IPS-20b (cell line): ENCODE measurements at regions not wholly inside any gene's neighbourhood (a gene's known extent, or its start where the extent isn't known, plus 50 kb on each side); places are given as distances from the start of the nearest gene placed in this dataset.

ENCODE experiments used
- H3K27ac ChIP-seq: one replicate; pipeline ENCODE4 v1.5.1; 2013; ENCODE audit warnings: low read length
- H3K27me3 ChIP-seq: 2 replicates; pipeline ENCODE4 v1.6.1; 2013; ENCODE audit warnings: mild to moderate bottlenecking, low read length, inconsistent platforms; ENCODE audit not compliant: insufficient read depth
- H3K36me3 ChIP-seq: 2 replicates; pipeline ENCODE4 v1.6.1; 2013; ENCODE audit warnings: low read depth, mild to moderate bottlenecking, inconsistent platforms, low read length, moderate library complexity; ENCODE audit not compliant: insufficient read depth
- H3K4me1 ChIP-seq: 2 replicates; pipeline ENCODE4 v1.6.1; 2013; ENCODE audit warnings: mild to moderate bottlenecking, control low read depth, inconsistent platforms, low read length, moderate library complexity; ENCODE audit not compliant: insufficient read depth
- H3K4me3 ChIP-seq: 2 replicates; pipeline ENCODE4 v1.5.1; 2013; ENCODE audit warnings: mild to moderate bottlenecking, low read length, inconsistent platforms
- H3K9ac ChIP-seq: 2 replicates; pipeline ENCODE4 v1.6.1; 2013; ENCODE audit warnings: low read depth, mild to moderate bottlenecking, inconsistent platforms, low read length, moderate library complexity
- H3K9me3 ChIP-seq: 2 replicates; pipeline ENCODE4 v1.6.1; 2013; ENCODE audit warnings: mild to moderate bottlenecking, low read depth, low read length, inconsistent platforms; ENCODE audit not compliant: insufficient read depth

DNA sequence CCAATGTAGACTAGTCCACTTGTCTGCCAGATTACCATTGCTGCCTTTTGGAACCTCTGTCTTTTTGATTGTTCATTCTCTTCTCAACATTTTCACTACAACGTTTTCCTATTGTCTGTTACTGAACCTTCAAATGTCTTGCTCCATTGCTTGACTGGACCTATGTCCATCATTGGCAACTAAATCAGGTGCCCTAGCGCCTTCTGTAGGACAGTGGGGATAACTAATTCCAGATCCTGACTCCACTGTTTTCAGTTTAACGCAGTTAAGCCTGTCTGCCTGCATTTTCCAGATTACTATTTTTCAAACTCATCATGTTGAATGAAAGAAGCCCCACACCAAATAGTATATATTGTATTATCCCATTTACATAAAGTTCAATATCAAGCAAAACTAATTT is 433.6 kb downstream of the RNF144B start:
- Histone ChIP-seq H3K27me3 (no peaks in the 10 kb centered on the region), H3K4me3 (no peak overlapping the region), H3K4me1 (no peaks in the 10 kb centered on the region), H3K27ac (no peak overlapping the region), H3K36me3 (no peaks in the 10 kb centered on the region), H3K9me3 (peaks cover 16% of the 10 kb centered on the region; the same call in 1 of the 2 replicates), H3K9ac (no peak overlapping the region)

GRCh38 chr6:18823782-18824386 is 436.7 kb downstream of the RNF144B start:
- Histone ChIP-seq H3K4me3 (no peak overlapping the region), H3K9me3 (peaks cover 16% of the 10 kb centered on the region; the same call in 1 of the 2 replicates), H3K27ac (no peak overlapping the region), H3K36me3 (no peaks in the 10 kb centered on the region), H3K4me1 (no peaks in the 10 kb centered on the region; the same call in 1 of the 2 replicates), H3K27me3 (no peaks in the 10 kb centered on the region), H3K9ac (no peak overlapping the region)

GRCh38 chr6:18829272-18829870 is 442.2 kb downstream of the RNF144B start:
- Histone ChIP-seq H3K27me3 (no peaks in the 10 kb centered on the region), H3K9me3 (peaks cover 3% of the 10 kb centered on the region; the same call in 1 of the 2 replicates), H3K4me1 (no peaks in the 10 kb centered on the region; the same call in 1 of the 2 replicates), H3K4me3 (no peak overlapping the region), H3K36me3 (no peaks in the 10 kb centered on the region), H3K9ac (no peak overlapping the region), H3K27ac (no peak overlapping the region)

DNA sequence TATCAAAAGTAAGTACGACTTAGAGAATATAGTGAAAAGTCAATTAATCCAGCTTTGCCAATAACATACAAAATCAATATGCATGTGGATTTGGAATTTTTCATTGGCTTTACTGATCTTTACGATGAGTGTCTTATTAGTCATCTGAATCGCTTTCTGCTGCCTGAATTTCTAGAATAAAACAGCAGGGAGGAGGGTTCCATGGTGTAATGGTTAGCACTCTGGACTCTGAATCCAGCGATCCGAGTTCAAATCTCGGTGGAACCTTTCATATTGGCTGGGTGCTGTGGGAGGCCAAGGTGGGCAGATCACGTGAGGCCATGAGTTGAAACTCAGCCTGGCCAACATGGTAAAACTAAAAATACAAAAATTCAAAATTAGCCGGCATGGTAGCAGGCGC is 448.8 kb downstream of the RNF144B start:
- Histone ChIP-seq H3K9me3 (no peaks in the 10 kb centered on the region; the same call in 1 of the 2 replicates), H3K27me3 (no peaks in the 10 kb centered on the region), H3K36me3 (no peaks in the 10 kb centered on the region), H3K27ac (no peak overlapping the region), H3K4me3 (no peak overlapping the region), H3K9ac (no peak overlapping the region), H3K4me1 (no peaks in the 10 kb centered on the region)

GRCh38 chr6:18837013-18837412 is 449.9 kb downstream of the RNF144B start:
- H3K4me3 ChIP-seq: no peak overlapping the region
- no peak overlapping the region for H3K27ac ChIP-seq
- H3K36me3 ChIP-seq: no peaks in the 10 kb centered on the region
- H3K27me3 ChIP-seq: no peaks in the 10 kb centered on the region
- no peak overlapping the region for H3K9ac ChIP-seq
- H3K9me3 ChIP-seq: no peaks in the 10 kb centered on the region
- H3K4me1 ChIP-seq: no peaks in the 10 kb centered on the region

- Histone ChIP-seq H3K4me1 (no peaks in the 10 kb centered on the region), H3K9ac (no peak overlapping the region), H3K9me3 (no peaks in the 10 kb centered on the region), H3K36me3 (no peaks in the 10 kb centered on the region), H3K4me3 (no peak overlapping the region), H3K27ac (no peak overlapping the region), H3K27me3 (no peaks in the 10 kb centered on the region)
Measured at GRCh38 chr6:18842534-18842933, 455.4 kb downstream of the RNF144B start.

- Histone ChIP-seq H3K36me3 (no peaks in the 10 kb centered on the region), H3K4me3 (no peak overlapping the region), H3K9ac (no peak overlapping the region), H3K4me1 (no peaks in the 10 kb centered on the region), H3K9me3 (no peaks in the 10 kb centered on the region), H3K27me3 (no peaks in the 10 kb centered on the region), H3K27ac (no peak overlapping the region)
Measured at GRCh38 chr6:18845896-18846295, 458.7 kb downstream of the RNF144B start.

DNA sequence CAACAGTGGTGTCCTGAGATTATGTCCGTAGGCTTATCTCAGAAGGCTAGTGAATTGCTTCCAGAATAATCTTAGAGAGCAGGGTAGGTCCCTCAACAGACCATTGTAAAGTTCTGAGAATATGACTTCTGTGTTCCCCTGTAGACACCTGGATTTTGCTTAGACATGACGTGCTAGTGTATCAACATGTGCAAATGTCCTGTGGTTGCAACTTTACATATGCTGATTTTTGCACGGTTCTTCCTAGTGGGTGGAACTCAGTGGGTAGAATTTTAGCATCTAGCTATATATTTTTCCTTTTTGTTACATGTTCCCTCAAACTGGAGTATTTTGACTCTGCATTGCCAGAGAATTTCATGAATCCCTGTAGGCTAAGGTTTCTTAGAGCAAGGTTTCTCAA is 459.2 kb downstream of the RNF144B start:
- no peaks in the 10 kb centered on the region for H3K27me3 ChIP-seq
- H3K4me3 ChIP-seq: no peak overlapping the region
- H3K27ac ChIP-seq: no peak overlapping the region
- H3K9me3 ChIP-seq: no peaks in the 10 kb centered on the region
- H3K9ac ChIP-seq: no peak overlapping the region
- H3K36me3 ChIP-seq: no peaks in the 10 kb centered on the region
- no peaks in the 10 kb centered on the region for H3K4me1 ChIP-seq

DNA sequence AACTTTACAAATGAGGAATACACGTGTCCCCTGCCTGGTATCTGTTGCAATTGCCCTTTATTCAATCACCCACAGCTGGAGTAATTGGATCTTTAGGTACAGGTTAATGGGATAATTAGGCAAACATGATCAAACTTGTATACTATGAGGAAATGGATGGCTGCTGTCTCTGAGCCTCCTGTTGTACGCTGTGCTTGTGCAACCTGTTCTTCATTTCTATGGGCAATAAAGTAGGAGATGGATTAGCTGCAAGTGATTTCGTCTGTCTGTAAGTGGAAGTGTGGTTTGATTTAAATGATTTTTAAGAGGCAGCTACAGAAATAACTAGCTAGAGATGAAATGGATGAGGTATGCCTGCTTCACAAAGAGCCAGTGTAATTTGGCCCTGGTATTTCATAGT is 474.1 kb downstream of the RNF144B start:
- Histone ChIP-seq H3K36me3 (no peaks in the 10 kb centered on the region), H3K27me3 (no peaks in the 10 kb centered on the region), H3K4me1 (no peaks in the 10 kb centered on the region), H3K27ac (no peak overlapping the region), H3K9me3 (no peaks in the 10 kb centered on the region), H3K9ac (no peak overlapping the region), H3K4me3 (no peak overlapping the region)

GRCh38 chr6:18883268-18883667 is 496.1 kb downstream of the RNF144B start:
- no peak overlapping the region for H3K4me3 ChIP-seq
- no peaks in the 10 kb centered on the region for H3K9me3 ChIP-seq
- no peaks in the 10 kb centered on the region for H3K4me1 ChIP-seq
- no peaks in the 10 kb centered on the region for H3K36me3 ChIP-seq
- H3K9ac ChIP-seq: no peak overlapping the region
- no peak overlapping the region for H3K27ac ChIP-seq
- H3K27me3 ChIP-seq: no peaks in the 10 kb centered on the region

GRCh38 chr6:18883851-18884250 is 496.7 kb downstream of the RNF144B start:
- Histone ChIP-seq H3K9me3 (no peaks in the 10 kb centered on the region), H3K27me3 (no peaks in the 10 kb centered on the region), H3K4me1 (no peaks in the 10 kb centered on the region), H3K36me3 (no peaks in the 10 kb centered on the region), H3K27ac (no peak overlapping the region), H3K4me3 (no peak overlapping the region), H3K9ac (no peak overlapping the region)

DNA sequence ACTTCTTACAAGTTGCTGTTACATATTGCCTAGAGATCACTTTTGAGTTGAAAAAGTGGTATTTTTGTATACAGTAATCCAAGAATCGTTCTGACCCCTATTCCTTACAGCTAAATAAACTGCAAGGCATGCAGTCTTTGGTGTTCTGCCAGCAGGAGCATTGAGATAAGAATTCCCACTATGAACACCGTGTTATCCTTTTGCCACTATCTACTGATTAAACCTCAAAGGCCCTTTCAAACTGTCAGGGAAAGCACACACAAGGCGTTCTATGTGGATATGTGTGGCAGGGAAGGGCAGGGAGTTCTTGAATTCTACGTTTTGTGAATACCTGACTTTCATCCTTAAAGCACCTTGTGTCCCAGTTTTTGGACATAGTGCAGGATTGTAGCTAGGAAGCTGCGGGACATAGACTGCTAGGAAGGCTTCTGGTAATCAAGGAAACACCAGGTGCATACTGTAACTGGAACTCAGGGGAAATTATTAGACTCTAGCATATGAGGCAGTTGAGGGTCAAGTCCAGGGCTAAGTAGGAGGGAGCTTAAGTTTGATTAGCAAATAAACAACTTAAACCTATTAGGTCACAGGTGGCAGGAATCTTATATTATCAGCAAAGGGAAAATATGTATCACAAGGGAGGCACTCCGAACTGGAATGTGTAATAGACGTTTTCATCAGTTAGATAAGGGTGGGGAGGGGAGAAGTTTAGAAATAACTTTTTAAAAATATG is 506.6 kb downstream of the RNF144B start:
- Histone ChIP-seq H3K4me1 (no peaks in the 10 kb centered on the region), H3K27ac (no peak overlapping the region), H3K36me3 (no peaks in the 10 kb centered on the region), H3K27me3 (no peaks in the 10 kb centered on the region), H3K9me3 (no peaks in the 10 kb centered on the region), H3K4me3 (no peak overlapping the region), H3K9ac (no peak overlapping the region)
